ENCODE measurements at regions not wholly inside any gene's neighbourhood (a gene's known extent, or its start where the extent isn't known, plus 50 kb on each side); places are given as distances from the start of the nearest gene placed in this dataset.

DNA sequence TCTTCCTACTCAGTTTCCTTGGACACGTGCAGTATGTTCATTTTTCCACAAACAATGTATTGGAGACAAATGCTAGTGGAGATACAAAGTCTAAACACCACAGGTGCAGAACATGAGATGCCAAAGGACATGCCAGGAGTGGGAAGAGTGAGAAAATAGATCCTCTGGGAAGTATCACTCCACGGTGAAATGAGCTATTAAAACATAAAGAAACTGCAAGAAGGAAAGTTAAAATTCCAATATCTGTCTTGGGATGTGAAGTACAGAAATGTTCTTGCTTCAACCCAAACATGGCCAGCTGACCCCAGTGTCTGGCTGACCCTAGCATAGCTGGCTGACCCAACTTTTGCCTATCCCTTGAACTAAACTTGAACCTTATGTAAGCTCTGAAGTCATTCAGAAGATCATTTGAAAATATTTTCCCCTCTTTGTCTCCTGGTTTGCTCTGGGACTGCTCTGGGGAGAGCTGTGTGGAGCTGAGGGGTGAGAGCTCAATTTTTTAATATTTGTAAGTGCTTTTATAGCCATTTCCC lies 59.5 kb downstream of the FZD1 start:
- Histone ChIP-seq H3K36me3 (ENCODE audit: insufficient read depth, low read length) (no peaks in the 10 kb centered on the region), H3K9me3 (ENCODE audit: low read length) (no peaks in the 10 kb centered on the region), H3K9ac (ENCODE audit: low read length) (no peak overlapping the region), H2AFZ (ENCODE audit: low read length) (no peak overlapping the region), H4K20me1 (ENCODE audit: insufficient read depth, low read depth, low read length) (no peaks in the 10 kb centered on the region), H3K4me2 (ENCODE audit: low read depth, low read length, poor library complexity, severe bottlenecking) (no peak overlapping the region), H3K79me2 (ENCODE audit: low read length) (no peaks in the 10 kb centered on the region), H3K27ac (ENCODE audit: low read length) (no peak overlapping the region), H3K27me3 (ENCODE audit: low read length) (no peaks in the 10 kb centered on the region), H3K4me3 (ENCODE audit: low read length) (no peak overlapping the region), H3K9me2 (replicated peaks; ENCODE audit: insufficient read depth, low read length) (no peaks in the 10 kb centered on the region), H3K4me1 (ENCODE audit: low read length) (peaks cover 39% of the 10 kb centered on the region)
- DNase-seq: no peak

- Histone ChIP-seq H3K9me3 (ENCODE audit: low read length) (no peaks in the 10 kb centered on the region), H3K9ac (ENCODE audit: low read length) (no peak overlapping the region), H2AFZ (ENCODE audit: low read length) (peak overlapping the region; percentile 74; the same call in 1 of the 2 replicates), H3K79me2 (ENCODE audit: low read length) (no peaks in the 10 kb centered on the region), H3K27ac (ENCODE audit: low read length) (no peak overlapping the region), H3K4me2 (ENCODE audit: low read depth, low read length, poor library complexity, severe bottlenecking) (no peak overlapping the region), H3K27me3 (ENCODE audit: low read length) (no peaks in the 10 kb centered on the region), H3K9me2 (replicated peaks; ENCODE audit: insufficient read depth, low read length) (no peaks in the 10 kb centered on the region), H3K36me3 (ENCODE audit: insufficient read depth, low read length) (no peaks in the 10 kb centered on the region), H3K4me1 (ENCODE audit: low read length) (peaks cover 39% of the 10 kb centered on the region), H3K4me3 (ENCODE audit: low read length) (no peak overlapping the region), H4K20me1 (ENCODE audit: insufficient read depth, low read depth, low read length) (no peaks in the 10 kb centered on the region)
- peak; percentile 44 for DNase-seq
These were observed 60.4 kb downstream of the FZD1 start for GRCh38 chr7:91324663-91325062.

DNA sequence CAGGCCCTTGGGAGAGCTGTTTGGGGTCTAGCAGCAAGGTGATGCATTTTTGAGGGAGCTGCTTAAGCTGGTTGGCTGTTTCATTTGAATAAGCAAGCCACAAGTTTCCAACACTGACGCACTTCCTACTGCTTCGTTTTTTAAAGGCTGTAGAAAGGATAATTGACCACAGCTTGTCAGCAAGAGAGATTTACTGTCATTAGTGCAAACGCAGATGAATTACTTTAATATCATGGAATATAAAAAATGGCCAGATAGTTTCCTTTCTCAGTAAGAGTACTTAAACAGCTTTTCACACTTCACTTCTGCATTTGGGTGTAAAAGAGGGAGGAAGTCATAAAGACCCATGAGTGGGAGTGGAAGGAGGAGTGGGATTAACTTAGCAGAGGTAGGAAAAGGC lies 61.5 kb downstream of the FZD1 start:
- H3K27ac ChIP-seq (ENCODE audit: low read length): peak overlapping the region; percentile 70
- peak; percentile 58 for DNase-seq
- H3K4me1 ChIP-seq (ENCODE audit: low read length): peaks cover 39% of the 10 kb centered on the region
- H3K9me3 ChIP-seq (ENCODE audit: low read length): no peaks in the 10 kb centered on the region
- H3K4me3 ChIP-seq (ENCODE audit: low read length): peak overlapping the region; percentile 29
- no peaks in the 10 kb centered on the region for H4K20me1 ChIP-seq (ENCODE audit: insufficient read depth, low read depth, low read length)
- no peaks in the 10 kb centered on the region for H3K27me3 ChIP-seq (ENCODE audit: low read length)
- no peaks in the 10 kb centered on the region for H3K79me2 ChIP-seq (ENCODE audit: low read length)
- H3K36me3 ChIP-seq (ENCODE audit: insufficient read depth, low read length): no peaks in the 10 kb centered on the region
- H3K9ac ChIP-seq (ENCODE audit: low read length): peak overlapping the region; percentile 32
- H2AFZ ChIP-seq (ENCODE audit: low read length): peak overlapping the region; percentile 74
- H3K4me2 ChIP-seq (ENCODE audit: low read depth, low read length, poor library complexity, severe bottlenecking): peak overlapping the region; percentile 62
- no peaks in the 10 kb centered on the region for H3K9me2 ChIP-seq (replicated peaks; ENCODE audit: insufficient read depth, low read length)

- Histone ChIP-seq H3K9ac (ENCODE audit: low read length) (peak overlapping the region; percentile 32), H3K9me3 (ENCODE audit: low read length) (no peaks in the 10 kb centered on the region), H2AFZ (ENCODE audit: low read length) (peak overlapping the region; percentile 74), H3K4me1 (ENCODE audit: low read length) (peaks cover 39% of the 10 kb centered on the region), H3K36me3 (ENCODE audit: insufficient read depth, low read length) (no peaks in the 10 kb centered on the region), H3K27me3 (ENCODE audit: low read length) (no peaks in the 10 kb centered on the region), H3K4me2 (ENCODE audit: low read depth, low read length, poor library complexity, severe bottlenecking) (peak overlapping the region; percentile 62), H3K79me2 (ENCODE audit: low read length) (no peaks in the 10 kb centered on the region), H3K9me2 (replicated peaks; ENCODE audit: insufficient read depth, low read length) (no peaks in the 10 kb centered on the region), H4K20me1 (ENCODE audit: insufficient read depth, low read depth, low read length) (no peaks in the 10 kb centered on the region), H3K27ac (ENCODE audit: low read length) (peak overlapping the region; percentile 70), H3K4me3 (ENCODE audit: low read length) (peak overlapping the region; percentile 29; the same call in 1 of the 2 replicates)
- peak; percentile 61 for DNase-seq
These were observed 62.4 kb downstream of the FZD1 start for GRCh38 chr7:91326516-91327199.

- H3K27ac ChIP-seq (ENCODE audit: low read length): peak overlapping the region; percentile 70
- H2AFZ ChIP-seq (ENCODE audit: low read length): peak overlapping the region; percentile 74
- peaks cover 39% of the 10 kb centered on the region for H3K4me1 ChIP-seq (ENCODE audit: low read length)
- H3K9me3 ChIP-seq (ENCODE audit: low read length): no peaks in the 10 kb centered on the region
- H3K36me3 ChIP-seq (ENCODE audit: insufficient read depth, low read length): no peaks in the 10 kb centered on the region
- no peaks in the 10 kb centered on the region for H3K27me3 ChIP-seq (ENCODE audit: low read length)
- H3K4me2 ChIP-seq (ENCODE audit: low read depth, low read length, poor library complexity, severe bottlenecking): peak overlapping the region; percentile 62
- peak; percentile 52 for DNase-seq
- H3K9me2 ChIP-seq (replicated peaks; ENCODE audit: insufficient read depth, low read length): no peaks in the 10 kb centered on the region
- no peak overlapping the region for H3K9ac ChIP-seq (ENCODE audit: low read length)
- no peaks in the 10 kb centered on the region for H4K20me1 ChIP-seq (ENCODE audit: insufficient read depth, low read depth, low read length)
- peak overlapping the region; percentile 29; the same call in 1 of the 2 replicates for H3K4me3 ChIP-seq (ENCODE audit: low read length)
- no peaks in the 10 kb centered on the region for H3K79me2 ChIP-seq (ENCODE audit: low read length)
These were observed 63.1 kb downstream of the FZD1 start for GRCh38 chr7:91327346-91327745.

DNA sequence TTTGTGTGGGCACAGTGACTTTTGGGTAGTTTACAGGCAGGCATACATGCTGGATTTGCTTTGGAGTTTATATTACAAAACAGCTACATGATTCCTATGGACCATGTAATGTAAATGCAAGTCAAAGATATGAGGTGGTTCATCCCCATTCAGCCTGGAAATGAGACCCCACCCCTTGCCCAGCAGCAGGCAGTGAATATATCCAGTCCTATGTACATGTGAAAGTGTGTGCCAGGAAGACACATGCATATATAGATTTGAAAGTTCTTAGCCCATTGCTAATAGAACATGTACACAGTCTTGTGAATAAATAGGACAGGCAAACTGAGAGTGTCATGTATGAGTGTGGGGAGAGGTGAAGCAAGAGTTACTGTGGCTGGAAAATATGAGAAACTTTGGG lies 65.3 kb downstream of the FZD1 start:
- no peaks in the 10 kb centered on the region for H3K79me2 ChIP-seq (ENCODE audit: low read length)
- no peak overlapping the region for H3K4me3 ChIP-seq (ENCODE audit: low read length)
- H3K9ac ChIP-seq (ENCODE audit: low read length): no peak overlapping the region
- no peaks in the 10 kb centered on the region for H3K9me2 ChIP-seq (replicated peaks; ENCODE audit: insufficient read depth, low read length)
- H4K20me1 ChIP-seq (ENCODE audit: insufficient read depth, low read depth, low read length): no peaks in the 10 kb centered on the region
- no peak overlapping the region for H2AFZ ChIP-seq (ENCODE audit: low read length)
- no peak overlapping the region for H3K27ac ChIP-seq (ENCODE audit: low read length)
- no peak for DNase-seq
- H3K4me1 ChIP-seq (ENCODE audit: low read length): peaks cover 33% of the 10 kb centered on the region
- no peak overlapping the region for H3K4me2 ChIP-seq (ENCODE audit: low read depth, low read length, poor library complexity, severe bottlenecking)
- H3K9me3 ChIP-seq (ENCODE audit: low read length): no peaks in the 10 kb centered on the region
- no peaks in the 10 kb centered on the region for H3K36me3 ChIP-seq (ENCODE audit: insufficient read depth, low read length)
- H3K27me3 ChIP-seq (ENCODE audit: low read length): no peaks in the 10 kb centered on the region

DNA sequence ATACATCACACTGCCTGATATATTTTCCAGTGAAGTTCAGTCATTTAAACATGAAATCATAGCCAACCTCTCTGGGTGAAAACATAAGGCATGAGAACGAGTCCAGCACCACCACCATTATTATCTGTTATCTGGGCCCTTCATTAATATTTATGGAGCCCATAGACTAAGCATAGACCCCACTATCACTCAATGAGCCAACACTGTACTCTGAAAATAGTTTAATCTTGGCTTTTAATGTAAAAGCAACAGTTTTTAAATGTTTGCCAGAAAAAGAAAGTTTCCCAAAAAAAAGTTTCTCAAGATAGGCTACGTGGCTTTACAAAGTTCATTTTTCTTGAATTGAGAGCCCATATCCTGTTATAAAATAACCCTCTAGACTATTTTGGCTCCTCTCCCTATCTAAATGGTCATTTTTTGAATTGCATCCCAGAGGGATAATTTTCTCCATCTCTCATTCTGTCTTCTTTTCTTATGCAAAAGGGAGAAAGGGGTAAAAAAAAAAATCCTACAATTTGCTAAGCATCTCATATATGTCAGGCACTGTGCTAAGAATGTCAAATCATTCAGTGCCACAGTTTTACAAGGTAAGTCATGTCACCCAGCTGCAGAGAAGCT lies 66.1 kb downstream of the FZD1 start:
- Histone ChIP-seq H3K9ac (ENCODE audit: low read length) (no peak overlapping the region), H3K9me2 (replicated peaks; ENCODE audit: insufficient read depth, low read length) (no peaks in the 10 kb centered on the region), H3K4me1 (ENCODE audit: low read length) (peaks cover 26% of the 10 kb centered on the region), H3K4me2 (ENCODE audit: low read depth, low read length, poor library complexity, severe bottlenecking) (no peak overlapping the region), H2AFZ (ENCODE audit: low read length) (no peak overlapping the region), H4K20me1 (ENCODE audit: insufficient read depth, low read depth, low read length) (no peaks in the 10 kb centered on the region), H3K4me3 (ENCODE audit: low read length) (no peak overlapping the region), H3K9me3 (ENCODE audit: low read length) (no peaks in the 10 kb centered on the region), H3K36me3 (ENCODE audit: insufficient read depth, low read length) (no peaks in the 10 kb centered on the region), H3K27me3 (ENCODE audit: low read length) (no peaks in the 10 kb centered on the region), H3K27ac (ENCODE audit: low read length) (no peak overlapping the region), H3K79me2 (ENCODE audit: low read length) (no peaks in the 10 kb centered on the region)
- no peak for DNase-seq

DNA sequence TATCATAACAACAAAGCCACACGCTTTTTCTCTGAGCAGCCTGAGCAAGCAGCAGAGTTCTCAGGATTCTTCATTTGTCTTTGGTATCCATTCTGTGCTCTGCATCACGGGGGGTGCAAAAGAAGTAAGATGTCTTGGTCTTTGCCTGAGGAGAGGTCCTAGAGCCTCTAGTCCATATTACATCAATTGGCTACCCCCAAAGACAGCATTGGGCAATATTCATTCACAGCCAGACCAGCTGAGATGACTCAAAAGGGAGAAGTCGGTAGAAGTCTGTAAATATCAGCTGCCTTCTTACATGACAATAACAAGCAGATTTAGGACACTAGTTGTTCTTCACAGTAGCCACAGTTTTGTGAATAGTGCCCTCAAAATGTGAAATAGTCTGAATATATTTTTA lies 66.6 kb downstream of the FZD1 start:
- no peak overlapping the region for H2AFZ ChIP-seq (ENCODE audit: low read length)
- DNase-seq: no peak
- no peak overlapping the region for H3K9ac ChIP-seq (ENCODE audit: low read length)
- no peaks in the 10 kb centered on the region for H3K9me2 ChIP-seq (replicated peaks; ENCODE audit: insufficient read depth, low read length)
- no peak overlapping the region for H3K27ac ChIP-seq (ENCODE audit: low read length)
- no peaks in the 10 kb centered on the region for H3K27me3 ChIP-seq (ENCODE audit: low read length)
- H3K4me2 ChIP-seq (ENCODE audit: low read depth, low read length, poor library complexity, severe bottlenecking): no peak overlapping the region
- H3K9me3 ChIP-seq (ENCODE audit: low read length): no peaks in the 10 kb centered on the region
- no peaks in the 10 kb centered on the region for H3K79me2 ChIP-seq (ENCODE audit: low read length)
- H3K36me3 ChIP-seq (ENCODE audit: insufficient read depth, low read length): no peaks in the 10 kb centered on the region
- no peaks in the 10 kb centered on the region for H4K20me1 ChIP-seq (ENCODE audit: insufficient read depth, low read depth, low read length)
- no peak overlapping the region for H3K4me3 ChIP-seq (ENCODE audit: low read length)
- H3K4me1 ChIP-seq (ENCODE audit: low read length): peaks cover 20% of the 10 kb centered on the region
